Psoas muscle (tissue), 7 donors: ENCODE measurements at regions not wholly inside any gene's neighbourhood (a gene's known extent, or its start where the extent isn't known, plus 50 kb on each side); places are given as distances from the start of the nearest gene placed in this dataset.
"Not testable (repeated sequence)": the region's sequence is repeated elsewhere in the genome, so short reads cannot be mapped to it uniquely, and the experiment has no call there.

Source experiments
- ATAC-seq, 4 donors: fragments of 200-7000 bp; cut with Tn5 transposase; one replicate each; pipeline ENCODE4 v1.9.1; 2020; ENCODE audit warnings: moderate library complexity in 3 of 4, mild to moderate bottlenecking in 2 of 4
- DNase-seq, 2 donors: peaks; one replicate each; pipeline ENCODE4 v3.0.0-alpha.2; 2020
- H3K27ac ChIP-seq: fragments of 200-600 bp; one replicate; pipeline ENCODE4 v1.8.0; 2022
- H3K27me3 ChIP-seq, 3 donors: fragments of 200-600 bp in 1 of 3; one replicate each; pipeline versions ENCODE4 v1.6.1 to v1.8.0; 2013 to 2022; ENCODE audit warnings: low read length in 2 of 3, mild to moderate bottlenecking in 2 of 3, moderate library complexity in 1 of 3; ENCODE audit not compliant: insufficient read depth in 3 of 3
- H3K36me3 ChIP-seq, 2 donors: fragments of 200-600 bp in 1 of 2; one replicate each; pipeline versions ENCODE4 v1.6.1 to v1.8.0; 2013 to 2022; ENCODE audit warnings: low read depth in 1 of 2, mild to moderate bottlenecking in 1 of 2, moderate library complexity in 1 of 2; ENCODE audit not compliant: insufficient read depth in 1 of 2
- H3K4me1 ChIP-seq: fragments of 200-600 bp; one replicate; pipeline ENCODE4 v1.8.0; 2022
- H3K4me3 ChIP-seq: fragments of 200-600 bp; one replicate; pipeline ENCODE4 v1.8.0; 2022; ENCODE audit warnings: mild to moderate bottlenecking
- H3K9me3 ChIP-seq: fragments of 200-600 bp; one replicate; pipeline ENCODE4 v1.8.0; 2022
- WGBS, 3 donors: extraction: QIAGEN DNeasy Blood & Tissue Kit; methylation state at CpG; one replicate each; pipeline versions ENCODE4 v1.1.6 to v1.1.7; 2013; 5-methylcytosine and 5-hydroxymethylcytosine counted together
- intact Hi-C, 2 donors: fragments of 100-400 bp; cut with DNase I; formaldehyde crosslinking; loops; one replicate each; pipeline versions ENCODE4 v1.11.0 to v1.14.2; 2022
- TF ChIP-seq, protein P1 (sequence below): fragments of 200-600 bp; IDR thresholded peaks from one replicate; pipeline ENCODE4 v1.8.0; 2022; ENCODE audit warnings: antibody characterized with exemption
- donor health status: healthy with polysubstance abuse.
- donor health status: DM: no; HTN: no; CAD: no; lungs with moderate emphysema.
- donor health status: Bipolar disorder and iron deficiency.
- donor health status: healthy.
- donor health status: DM: yes; HTN: yes; CAD: no.
- donor health status: DM: no; HTN: no; CAD: no.
- donor health status: DM: yes; HTN: yes; CAD: no.

DNA sequence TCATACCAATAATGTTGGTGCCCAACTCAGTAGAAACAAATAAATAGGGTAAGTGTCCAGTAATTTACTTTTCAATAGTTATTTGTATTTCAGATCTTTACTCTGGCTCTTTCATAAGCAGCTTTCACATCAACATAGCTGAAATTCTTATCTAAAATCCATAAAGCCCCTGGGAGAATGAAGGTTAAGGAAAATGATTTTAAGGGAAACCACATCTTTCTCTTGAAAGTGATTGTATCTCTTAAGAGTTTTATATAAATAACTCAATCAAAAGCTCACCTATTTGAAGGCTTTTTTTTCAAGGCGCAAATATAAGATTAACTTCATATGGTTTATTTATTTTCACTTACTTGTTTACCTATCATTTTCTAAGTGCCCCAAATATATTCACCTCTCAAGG, 324.4 kb downstream of the HGF start:
- intact Hi-C loops = no loop called here
- no peaks in the 10 kb centered on the region for H3K9me3 ChIP-seq
- no peaks in the 10 kb centered on the region for H3K27me3 ChIP-seq
- H3K4me3 ChIP-seq = no peak overlapping the region
- TF ChIP-seq, protein P1, sequence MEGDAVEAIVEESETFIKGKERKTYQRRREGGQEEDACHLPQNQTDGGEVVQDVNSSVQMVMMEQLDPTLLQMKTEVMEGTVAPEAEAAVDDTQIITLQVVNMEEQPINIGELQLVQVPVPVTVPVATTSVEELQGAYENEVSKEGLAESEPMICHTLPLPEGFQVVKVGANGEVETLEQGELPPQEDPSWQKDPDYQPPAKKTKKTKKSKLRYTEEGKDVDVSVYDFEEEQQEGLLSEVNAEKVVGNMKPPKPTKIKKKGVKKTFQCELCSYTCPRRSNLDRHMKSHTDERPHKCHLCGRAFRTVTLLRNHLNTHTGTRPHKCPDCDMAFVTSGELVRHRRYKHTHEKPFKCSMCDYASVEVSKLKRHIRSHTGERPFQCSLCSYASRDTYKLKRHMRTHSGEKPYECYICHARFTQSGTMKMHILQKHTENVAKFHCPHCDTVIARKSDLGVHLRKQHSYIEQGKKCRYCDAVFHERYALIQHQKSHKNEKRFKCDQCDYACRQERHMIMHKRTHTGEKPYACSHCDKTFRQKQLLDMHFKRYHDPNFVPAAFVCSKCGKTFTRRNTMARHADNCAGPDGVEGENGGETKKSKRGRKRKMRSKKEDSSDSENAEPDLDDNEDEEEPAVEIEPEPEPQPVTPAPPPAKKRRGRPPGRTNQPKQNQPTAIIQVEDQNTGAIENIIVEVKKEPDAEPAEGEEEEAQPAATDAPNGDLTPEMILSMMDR = no peak
- no peaks in the 10 kb centered on the region for H3K36me3 ChIP-seq
- 95 to 98% (median 97%) methylated on average over 1 of the region's 1 CpG for WGBS, 3 donors
- H3K27ac ChIP-seq = no peak overlapping the region
- ATAC-seq (no peak), DNase-seq (no peak)
- no peaks in the 10 kb centered on the region for H3K4me1 ChIP-seq

DNA sequence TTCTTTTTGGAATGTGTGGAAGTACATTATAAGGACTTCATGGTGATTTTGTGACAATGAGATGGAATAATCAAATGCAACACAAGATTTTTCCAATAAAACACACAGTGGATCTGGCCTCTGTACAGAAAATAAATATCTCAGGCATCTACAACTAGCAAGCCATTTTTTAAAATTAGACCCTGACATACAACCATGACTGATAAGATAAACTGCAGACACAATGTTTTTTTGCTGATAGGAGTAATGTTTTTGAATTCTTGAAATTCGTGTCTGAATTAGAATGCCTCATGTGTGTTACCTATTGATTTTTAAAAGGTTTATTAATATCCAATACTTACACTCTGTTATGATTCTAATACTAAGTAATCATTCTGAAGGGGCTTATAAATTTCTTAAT, 328.1 kb downstream of the HGF start:
- TF ChIP-seq, protein P1 = no peak
- no peak for DNase-seq
- 28 to 45% (median 33%) methylated on average over 1 of the region's 1 CpG for WGBS, 3 donors
- intact Hi-C loops = no loop called here
- Histone ChIP-seq H3K9me3 (no peaks in the 10 kb centered on the region), H3K4me1 (no peaks in the 10 kb centered on the region), H3K4me3 (no peak overlapping the region), H3K27me3 (no peaks in the 10 kb centered on the region), H3K36me3 (no peaks in the 10 kb centered on the region), H3K27ac (no peak overlapping the region)
- ATAC-seq = no peak

DNA sequence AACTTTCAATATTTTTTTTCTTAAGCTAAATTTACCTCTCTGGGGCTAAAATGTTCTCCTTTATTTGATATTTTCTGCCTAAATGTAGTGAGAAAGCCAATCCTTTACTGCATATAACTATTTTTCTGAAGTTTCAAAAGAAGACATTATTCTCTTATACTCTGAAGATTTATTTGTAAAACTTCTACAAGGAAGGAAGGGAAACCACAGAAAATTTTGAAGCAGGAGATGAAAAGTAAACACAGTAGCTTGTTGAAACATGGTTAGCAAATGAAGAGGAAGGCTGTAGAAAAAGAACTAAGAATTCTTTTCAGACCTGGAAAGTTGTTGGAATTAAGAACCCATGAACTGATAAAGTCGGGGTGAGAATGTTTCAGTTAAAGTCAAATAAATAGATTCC, 330.3 kb downstream of the HGF start:
- no peaks in the 10 kb centered on the region for H3K27me3 ChIP-seq
- no peak overlapping the region for H3K4me3 ChIP-seq
- no peak for ATAC-seq
- 54 to 65% (median 55%) methylated on average over 1 of the region's 1 CpG for WGBS, 3 donors
- TF ChIP-seq, protein P1 = no peak
- H3K4me1 ChIP-seq = no peaks in the 10 kb centered on the region
- DNase-seq = no peak
- no peaks in the 10 kb centered on the region for H3K9me3 ChIP-seq
- no peaks in the 10 kb centered on the region for H3K36me3 ChIP-seq
- H3K27ac ChIP-seq = no peak overlapping the region
- intact Hi-C loops = no loop called here

DNA sequence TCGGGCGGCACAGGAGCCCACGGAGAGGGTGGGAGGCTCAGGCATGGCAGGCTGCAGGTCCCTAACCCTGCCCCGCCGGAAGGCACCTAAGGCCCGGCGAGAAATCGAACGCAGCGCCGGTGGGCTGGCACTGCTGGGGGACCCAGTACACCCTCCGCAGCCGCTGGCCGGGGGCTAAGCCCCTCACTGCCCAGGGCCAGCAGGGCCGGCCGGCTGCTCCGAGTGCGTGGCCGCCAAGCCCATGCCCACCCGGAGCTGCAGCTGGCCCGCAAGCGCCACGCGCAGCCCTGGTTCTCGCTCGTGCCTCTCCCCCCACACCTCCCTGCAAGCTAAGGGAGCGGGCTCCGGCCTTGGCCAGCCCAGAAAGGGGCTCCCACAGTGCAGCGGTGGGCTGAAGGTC, 332.7 kb downstream of the HGF start:
- H3K27me3 ChIP-seq, ATAC-seq, intact Hi-C loops, H3K36me3 ChIP-seq, H3K4me3 ChIP-seq, H3K4me1 ChIP-seq, H3K9me3 ChIP-seq, H3K27ac ChIP-seq: not testable (repeated sequence)
- peak in 1 of 2 donors; percentile 47 for DNase-seq
- WGBS, 3 donors = 95 to 99% (median 97%) methylated on average over 22 to 29 of the region's 29 CpGs

DNA sequence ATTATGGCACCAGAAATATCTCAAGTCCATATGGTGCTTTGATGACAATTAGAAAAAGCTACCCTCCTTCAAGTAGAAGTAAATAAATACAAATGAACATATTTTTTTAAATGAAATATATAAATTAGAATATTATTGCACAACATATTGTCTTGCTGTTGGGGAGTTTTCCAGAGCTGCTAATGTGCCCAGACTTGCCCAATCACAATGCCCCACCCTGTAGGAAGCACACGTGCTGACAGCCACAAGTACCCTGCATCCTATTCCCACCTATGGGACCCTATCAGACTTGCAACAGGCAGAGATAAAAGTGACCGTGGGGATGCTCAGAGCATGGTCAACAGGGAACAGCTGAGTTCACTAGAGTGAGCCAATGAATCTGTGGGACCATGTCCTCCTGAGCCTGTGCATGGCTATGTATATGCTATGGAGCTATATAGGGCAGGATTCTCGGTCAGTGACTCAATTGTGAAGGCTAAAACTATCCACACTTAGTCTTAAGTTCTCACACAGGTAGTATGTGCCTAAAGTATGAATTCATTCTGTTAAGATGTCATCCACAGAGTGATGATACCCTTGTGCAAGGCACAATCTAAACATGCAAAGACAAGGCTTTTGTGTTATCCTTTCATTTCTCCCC, 336.0 kb downstream of the HGF start:
- no peaks in the 10 kb centered on the region for H3K4me1 ChIP-seq
- H3K27me3 ChIP-seq = no peaks in the 10 kb centered on the region
- H3K4me3 ChIP-seq = no peak overlapping the region
- no peaks in the 10 kb centered on the region for H3K9me3 ChIP-seq
- TF ChIP-seq, protein P1 = no peak
- intact Hi-C loops = no loop called here
- H3K36me3 ChIP-seq = no peaks in the 10 kb centered on the region
- no peak for ATAC-seq
- DNase-seq = no peak
- WGBS, 3 donors = 79 to 87% (median 86%) methylated on average over 3 of the region's 3 CpGs
- no peak overlapping the region for H3K27ac ChIP-seq
